Right lobe of liver (tissue), 6 donors: ENCODE measurements at regions not wholly inside any gene's neighbourhood (a gene's known extent, or its start where the extent isn't known, plus 50 kb on each side); places are given as distances from the start of the nearest gene placed in this dataset.

Source experiments
- ATAC-seq, 4 donors: fragments of 200-7000 bp; cut with Tn5 transposase; one replicate each; pipeline ENCODE4 v1.9.1; 2020; ENCODE audit warnings: mild to moderate bottlenecking in 4 of 4, moderate library complexity in 4 of 4
- DNase-seq, 3 donors: peaks; one replicate each; pipeline ENCODE4 v3.0.0-alpha.2; 2020
- H3K27ac ChIP-seq, 3 donors: fragments of 200-600 bp; one replicate each; pipeline ENCODE4 v1.8.0; 2022
- H3K27me3 ChIP-seq, 2 donors: fragments of 200-600 bp; one replicate each; pipeline ENCODE4 v1.8.0; 2022
- H3K36me3 ChIP-seq, 4 donors: fragments of 200-600 bp; sonication (generic) in 1 of 4; one replicate each; pipeline versions ENCODE4 v1.5.1 to v1.8.0; 2017 to 2022; ENCODE audit warnings: control low read depth in 1 of 4
- H3K4me1 ChIP-seq, 4 donors: fragments of 200-600 bp; sonication (generic) in 1 of 4; one replicate each; pipeline versions ENCODE4 v1.5.1 to v1.8.0; 2017 to 2022; ENCODE audit warnings: control low read depth in 1 of 4
- H3K4me3 ChIP-seq, 3 donors: fragments of 200-600 bp; one replicate each; pipeline ENCODE4 v1.8.0; 2022
- H3K9me3 ChIP-seq, 4 donors: fragments of 200-600 bp; sonication (generic) in 1 of 4; one replicate each; pipeline versions ENCODE4 v1.5.1 to v1.8.0; 2017 to 2022; ENCODE audit warnings: control low read depth in 1 of 4
- CTCF ChIP-seq, 4 donors: fragments of 200-600 bp in 3 of 4; fragments of 450-650 bp in 1 of 4; IDR thresholded peaks; one replicate each; pipeline versions ENCODE4 v1.5.1 to v1.8.0; 2016 to 2022; ENCODE audit warnings: antibody characterized with exemption in 4 of 4, mild to moderate bottlenecking in 2 of 4
- POLR2A ChIP-seq: fragments of 450-650 bp; IDR thresholded peaks from one replicate; pipeline ENCODE4 v1.6.1; 2017; ENCODE audit warnings: antibody characterized with exemption, mild to moderate bottlenecking
- WGBS: methylation state at CpG from one replicate; pipeline ENCODE4 v1.1.6; 2018; ENCODE audit warnings: low coverage, low lambda C conversion rate; ENCODE audit not compliant: insufficient coverage; ENCODE audit errors: missing lambda C conversion rate; 5-methylcytosine and 5-hydroxymethylcytosine counted together
- intact Hi-C, 2 donors: fragments of 100-400 bp; cut with DNase I; formaldehyde crosslinking; loops; one replicate each; pipeline versions ENCODE4 v1.11.2 to v1.14.1; 2022
- donor health status: DM: no; HTN: yes; CAD: no.
- donor health status: DM: no; HTN: no; CAD: no.
- donor health status: DM: no; HTN: no; CAD: no.
- donor health status: DM: no; HTN: yes; CAD: no.
- donor health status: DM: no; HTN: yes; CAD: no.

- ATAC-seq (no peak), DNase-seq (no peak)
- intact Hi-C loops = loop anchor here in 1 of 2 donors (10.0 kb wide), 2 partner anchors 123 to 753 kb away; no protein-coding TSS in a partner anchor
- TF ChIP-seq POLR2A (no peak), CTCF (IDR thresholded peaks at IDR 0.05) (no peak)
- Histone ChIP-seq H3K4me3 (no peak overlapping the region), H3K27me3 (no peaks in the 10 kb centered on the region), H3K27ac (no peak overlapping the region), H3K9me3 (no peaks in the 10 kb centered on the region), H3K36me3 (no peaks in the 10 kb centered on the region), H3K4me1 (no peaks in the 10 kb centered on the region)
- 77% methylated on average over 1 of the region's 1 CpG for WGBS
Observed at GRCh38 chr11:11032066-11032465, 174.2 kb upstream of the ZBED5 start.

GRCh38 chr11:11029027-11029426, 171.2 kb upstream of the ZBED5 start:
- Histone ChIP-seq H3K27ac (no peak overlapping the region), H3K4me1 (no peaks in the 10 kb centered on the region), H3K9me3 (no peaks in the 10 kb centered on the region), H3K27me3 (no peaks in the 10 kb centered on the region), H3K36me3 (no peaks in the 10 kb centered on the region), H3K4me3 (no peak overlapping the region)
- TF ChIP-seq POLR2A (no peak), CTCF (IDR thresholded peaks at IDR 0.05) (no peak)
- ATAC-seq (no peak), DNase-seq (no peak)
- 58% methylated on average over 3 of the region's 3 CpGs for WGBS
- intact Hi-C loops = loop anchor here in 1 of 2 donors (10.0 kb wide), 1 partner anchor 234 kb away; no protein-coding TSS in a partner anchor

- Histone ChIP-seq H3K27ac (no peak overlapping the region), H3K4me1 (no peaks in the 10 kb centered on the region), H3K36me3 (no peaks in the 10 kb centered on the region), H3K4me3 (no peak overlapping the region), H3K27me3 (no peaks in the 10 kb centered on the region), H3K9me3 (no peaks in the 10 kb centered on the region)
- DNase-seq = peak; percentile 76 to 79 (median 76)
- peak; percentile 91 to 97 (median 94) for ATAC-seq
- 6% methylated on average over 5 of the region's 5 CpGs for WGBS
- peak; percentile 76 to 89 (median 86) for TF ChIP-seq CTCF (IDR thresholded peaks at IDR 0.05)
- TF ChIP-seq POLR2A = no peak
- intact Hi-C loops = loop anchor here in 1 of 2 donors (10.0 kb wide), 1 partner anchor 233 kb away; no protein-coding TSS in a partner anchor
Observed at GRCh38 chr11:11028017-11028692, 170.3 kb upstream of the ZBED5 start.

- 0% methylated on average over 1 of the region's 1 CpG for WGBS
- no peak for ATAC-seq
- Histone ChIP-seq H3K4me3 (no peak overlapping the region), H3K36me3 (no peaks in the 10 kb centered on the region), H3K27me3 (no peaks in the 10 kb centered on the region), H3K27ac (no peak overlapping the region), H3K4me1 (no peaks in the 10 kb centered on the region), H3K9me3 (no peaks in the 10 kb centered on the region)
- TF ChIP-seq POLR2A = no peak
- no peak for TF ChIP-seq CTCF (IDR thresholded peaks at IDR 0.05)
- no peak for DNase-seq
- intact Hi-C loops = loop anchor here in 1 of 2 donors (10.0 kb wide), 1 partner anchor 232 kb away; no protein-coding TSS in a partner anchor
Observed at GRCh38 chr11:11027288-11027687, 169.4 kb upstream of the ZBED5 start.
